MV-4-11 (cell line): ENCODE measurements at regions not wholly inside any gene's neighbourhood (a gene's known extent, or its start where the extent isn't known, plus 50 kb on each side); places are given as distances from the start of the nearest gene placed in this dataset.

Experiments
- DNase-seq: peaks from one replicate; lab custom pipeline; 2025; lab: John Stamatoyannopoulos, UW

GRCh38 chr7:124692425-124692824, 73.2 kb downstream of the GPR37 start:
- DNase-seq, result no peak

GRCh38 chr7:124690840-124691239, 74.8 kb downstream of the GPR37 start:
- no peak for DNase-seq

- no peak for DNase-seq
These were observed 75.7 kb downstream of the GPR37 start for GRCh38 chr7:124689931-124690330.

- no peak for DNase-seq
These were observed 76.1 kb downstream of the GPR37 start for GRCh38 chr7:124689523-124689922.

- no peak for DNase-seq
These were observed 76.6 kb downstream of the GPR37 start for GRCh38 chr7:124688991-124689390.

DNA sequence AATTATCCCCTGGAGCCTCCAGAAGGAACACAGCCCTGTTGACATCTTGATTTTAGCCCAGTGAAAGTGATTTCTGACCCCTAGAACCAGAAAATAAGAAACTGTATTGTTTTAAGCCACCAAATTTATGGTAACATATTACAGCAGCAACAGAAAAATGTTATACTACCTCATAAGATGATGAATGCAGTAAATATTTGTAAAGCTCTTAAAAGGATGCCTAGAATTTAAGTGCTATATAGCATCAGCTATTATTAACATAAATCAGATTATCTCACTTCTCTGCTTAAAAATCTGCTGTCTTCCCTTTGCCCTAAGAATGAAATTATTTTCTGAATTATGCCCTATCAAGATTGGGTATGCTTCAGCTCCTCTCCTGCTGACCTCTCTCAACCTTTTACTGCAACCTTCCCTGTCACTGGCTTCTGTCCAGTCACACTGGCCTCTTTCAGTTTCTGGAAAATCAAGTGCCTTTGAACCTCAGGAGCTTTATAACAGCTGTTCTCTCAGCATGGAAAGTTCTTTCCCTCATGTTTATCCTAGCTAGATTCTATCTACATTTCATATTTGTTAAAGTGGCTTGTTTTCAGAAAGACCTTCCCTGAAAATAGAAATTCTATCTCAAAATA, 78.9 kb downstream of the GPR37 start:
- DNase-seq, result no peak

DNA sequence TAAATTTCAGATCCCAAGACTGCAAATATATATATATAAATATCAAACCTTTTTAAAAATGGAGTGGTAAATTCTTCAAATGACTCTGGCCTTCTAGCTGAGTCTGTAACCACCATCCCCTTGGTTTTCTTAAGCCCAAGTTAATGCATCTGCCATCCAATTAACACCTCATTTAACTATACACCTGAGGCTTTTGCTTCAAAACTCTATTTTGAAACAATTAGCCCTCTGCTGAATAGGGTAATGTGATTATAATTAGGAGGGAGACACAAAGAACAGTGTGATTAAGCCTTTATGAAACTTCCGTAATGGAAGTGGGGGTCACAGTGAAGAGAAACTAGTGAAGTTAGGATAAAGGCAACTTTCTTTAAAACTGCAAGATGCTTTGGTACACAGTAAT, 83.6 kb downstream of the GPR37 start:
- no peak for DNase-seq

DNA sequence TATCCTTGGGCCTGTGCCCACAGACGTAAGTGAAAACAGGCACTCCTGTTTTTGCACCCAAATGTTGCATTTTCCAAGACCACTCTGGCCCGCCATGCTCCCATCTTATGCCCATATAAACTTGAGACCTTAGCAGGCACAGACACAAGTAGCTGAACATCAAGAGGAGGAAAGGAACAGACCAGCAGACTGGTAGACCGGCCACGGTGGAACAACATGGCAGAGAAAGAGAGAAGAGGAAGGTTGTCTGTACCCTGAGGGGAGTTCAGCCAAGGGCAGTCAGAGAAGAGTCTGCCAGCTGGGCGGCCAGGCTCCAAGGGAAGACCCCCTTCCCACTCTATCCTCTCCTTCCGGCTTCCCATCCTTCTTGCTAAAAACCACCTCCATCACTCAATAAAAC, 85.3 kb downstream of the GPR37 start:
- no peak for DNase-seq

DNA sequence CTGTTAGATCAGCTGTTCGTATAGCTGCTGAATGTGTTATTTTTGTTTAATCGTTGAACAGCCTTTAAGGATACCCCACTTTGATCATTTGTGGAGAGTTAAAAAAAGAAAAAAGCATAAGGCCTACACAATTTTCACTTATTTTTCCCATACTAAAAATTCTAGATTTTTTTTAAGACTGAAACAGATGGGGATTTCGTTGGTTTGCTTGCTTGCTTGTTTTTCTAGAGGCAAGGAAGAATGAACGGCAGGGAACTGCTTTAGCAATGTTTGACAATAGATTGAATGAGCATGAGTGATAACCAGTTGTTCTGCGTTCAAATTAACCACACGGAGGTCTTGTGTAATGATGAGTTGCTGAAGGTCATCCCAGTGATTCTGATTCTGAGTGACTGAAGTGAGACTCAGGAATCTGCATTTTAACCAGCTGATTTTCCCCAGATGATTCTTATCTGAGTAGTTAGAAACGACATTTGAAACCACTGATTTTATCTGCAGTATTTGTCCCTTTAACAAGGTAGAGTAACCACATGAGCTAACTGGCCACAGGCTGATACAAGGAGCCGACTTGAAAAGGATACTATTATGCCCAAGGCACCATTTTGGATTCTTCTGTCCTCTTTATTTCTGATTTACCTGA, 85.9 kb downstream of the GPR37 start:
- no peak for DNase-seq

DNA sequence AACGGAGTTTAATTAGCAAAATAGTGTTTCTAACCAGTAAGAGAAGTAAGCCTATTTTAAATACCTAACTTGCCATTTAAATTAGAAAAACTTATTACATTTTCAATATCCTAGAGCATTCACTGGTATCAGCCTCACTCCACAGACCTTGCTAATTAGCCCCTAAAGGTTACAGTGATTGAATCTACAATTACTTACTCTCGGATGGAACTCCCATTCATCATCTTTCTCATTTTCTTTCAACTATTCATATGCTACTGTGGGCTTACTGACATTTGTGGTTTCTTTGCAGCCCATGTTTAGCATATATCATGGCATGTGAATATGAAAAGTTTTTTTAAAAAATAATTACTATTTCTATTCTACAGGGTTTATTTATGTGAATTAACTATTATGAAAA, 86.4 kb downstream of the GPR37 start:
- DNase-seq, result no peak

DNA sequence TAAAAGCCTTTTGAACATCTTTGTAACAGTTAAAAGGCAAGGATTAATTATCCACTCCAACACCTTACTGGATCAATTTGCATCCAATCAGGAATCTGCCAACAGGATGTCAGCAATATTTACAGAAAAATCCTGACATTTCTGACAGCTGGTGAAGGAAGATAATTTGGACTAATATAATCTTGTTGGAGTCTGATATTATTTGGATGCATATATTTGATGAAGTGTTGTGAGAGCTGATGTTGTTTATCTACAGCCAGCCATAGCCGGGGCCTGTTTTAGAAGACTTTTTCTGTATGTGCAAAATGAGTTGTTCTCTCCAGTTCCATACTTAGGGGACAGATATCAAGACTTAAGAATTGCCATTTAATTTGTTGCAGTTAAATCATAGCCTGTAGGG, 91.1 kb downstream of the GPR37 start:
- no peak for DNase-seq

DNA sequence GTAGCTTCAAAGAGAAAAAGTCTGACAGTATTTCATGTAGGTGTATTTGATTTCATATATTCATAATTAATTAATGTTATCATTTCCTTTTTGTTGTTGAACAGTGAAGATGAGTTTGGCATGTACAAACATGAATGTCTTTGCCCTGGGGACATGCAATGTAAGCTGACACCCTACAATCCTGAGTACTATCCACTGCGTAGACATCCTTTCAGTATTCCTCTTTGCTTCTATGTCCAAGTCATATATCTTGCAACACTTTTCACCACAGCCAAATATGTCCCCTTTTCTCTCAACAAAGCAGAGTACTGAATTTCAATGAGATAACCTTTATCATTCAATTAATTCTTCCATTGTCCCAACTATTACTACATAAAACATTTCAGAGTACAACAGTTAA, 93.6 kb downstream of the GPR37 start:
- DNase-seq, result no peak

- no peak for DNase-seq
These were observed 98.1 kb downstream of the GPR37 start for GRCh38 chr7:124667312-124668153.

DNA sequence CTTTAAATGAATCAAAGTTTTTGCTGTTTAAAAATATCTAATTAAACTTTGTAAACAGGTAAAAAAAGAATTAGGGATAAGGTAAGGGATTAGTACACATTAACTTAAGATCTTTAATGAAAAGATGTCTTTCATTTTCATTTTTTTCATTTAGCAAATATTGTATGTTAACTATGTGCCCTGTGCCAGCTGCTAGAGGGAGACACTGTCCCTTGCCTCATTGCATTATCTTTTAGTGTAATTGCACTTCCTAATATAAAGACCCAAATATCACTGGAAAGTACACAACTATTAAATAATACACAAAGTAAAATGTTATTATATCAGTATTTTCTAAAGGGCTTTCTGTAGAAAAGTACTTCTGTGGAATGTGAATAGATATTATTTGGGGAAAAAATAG, 102.7 kb downstream of the GPR37 start:
- DNase-seq, result no peak

DNA sequence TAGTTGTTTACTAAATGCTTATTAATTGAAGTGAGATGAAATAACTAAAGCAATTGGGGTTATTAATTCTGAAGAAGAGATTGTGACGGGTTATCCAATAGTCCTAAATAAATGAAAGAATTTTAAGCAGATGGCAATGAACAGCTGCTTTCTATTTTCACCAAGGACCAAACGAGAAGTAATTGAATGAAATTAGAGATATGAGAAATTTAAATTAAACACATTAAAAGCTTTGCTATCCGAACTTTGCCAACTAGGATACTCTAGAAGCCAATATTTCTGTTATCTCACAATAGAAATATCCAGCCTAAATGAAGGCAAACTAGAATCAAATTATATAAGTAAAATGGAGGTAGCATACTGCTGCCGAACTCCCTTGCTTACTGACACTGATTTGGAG, 103.2 kb downstream of the GPR37 start:
- no peak for DNase-seq

GRCh38 chr7:124655990-124656389, 109.6 kb downstream of the GPR37 start:
- no peak for DNase-seq

- DNase-seq, result no peak
These were observed 113.4 kb downstream of the GPR37 start for GRCh38 chr7:124652237-124652636.

- no peak for DNase-seq
These were observed 114.5 kb downstream of the GPR37 start for GRCh38 chr7:124651136-124651535.

DNA sequence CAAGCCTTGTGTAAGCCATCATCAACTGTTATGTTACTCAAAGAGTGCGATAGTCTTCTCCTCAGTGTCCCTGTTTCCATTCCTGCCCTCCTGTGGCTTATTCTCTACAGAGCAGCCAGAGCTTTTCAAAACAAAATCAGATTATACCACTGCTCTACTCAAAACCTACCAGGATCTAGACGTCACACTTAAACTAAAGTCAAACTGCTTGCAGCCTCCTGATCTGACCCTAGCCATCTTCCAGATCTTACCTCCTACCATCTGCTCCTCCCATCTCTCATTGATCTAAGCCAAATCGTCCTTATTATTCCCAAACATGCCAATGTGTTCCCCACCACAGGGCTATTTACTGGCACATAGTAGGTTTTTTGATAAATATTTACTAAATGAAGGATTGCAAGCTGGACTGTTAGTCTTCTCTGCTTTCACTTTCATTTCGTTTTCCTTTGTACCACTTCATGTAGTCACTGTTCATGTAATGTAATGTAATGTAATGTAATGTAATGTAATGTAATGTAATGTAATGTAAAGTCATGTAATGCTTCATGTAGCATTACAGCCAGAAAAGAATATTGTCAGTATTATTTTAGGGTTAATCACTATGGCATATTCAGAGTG, 116.1 kb downstream of the GPR37 start:
- no peak for DNase-seq

- DNase-seq, result no peak
These were observed 117.8 kb downstream of the GPR37 start for GRCh38 chr7:124647630-124648306.

DNA sequence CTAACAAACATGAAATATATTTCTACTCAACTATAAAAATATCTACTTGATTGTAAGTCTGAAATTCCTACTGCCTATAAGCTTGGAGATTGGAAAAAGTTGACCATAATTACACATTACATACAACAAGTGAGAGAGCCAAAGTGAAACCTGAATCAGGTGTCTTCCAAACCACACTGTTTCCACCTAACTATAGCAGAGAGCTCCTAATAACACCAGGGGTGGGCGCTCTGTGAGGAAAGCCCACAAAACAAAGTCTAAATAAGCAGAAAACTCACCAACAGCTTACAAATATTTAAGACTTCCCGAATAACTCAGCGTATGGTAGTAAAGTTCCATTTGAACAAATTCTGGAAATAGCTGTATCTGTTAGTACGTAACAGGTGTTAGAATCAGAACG, 119.9 kb downstream of the GPR37 start:
- no peak for DNase-seq

GRCh38 chr7:124643311-124643811, 122.2 kb downstream of the GPR37 start:
- no peak for DNase-seq
